ENCODE measurements at regions not wholly inside any gene's neighbourhood (a gene's known extent, or its start where the extent isn't known, plus 50 kb on each side); places are given as distances from the start of the nearest gene placed in this dataset.

DNA sequence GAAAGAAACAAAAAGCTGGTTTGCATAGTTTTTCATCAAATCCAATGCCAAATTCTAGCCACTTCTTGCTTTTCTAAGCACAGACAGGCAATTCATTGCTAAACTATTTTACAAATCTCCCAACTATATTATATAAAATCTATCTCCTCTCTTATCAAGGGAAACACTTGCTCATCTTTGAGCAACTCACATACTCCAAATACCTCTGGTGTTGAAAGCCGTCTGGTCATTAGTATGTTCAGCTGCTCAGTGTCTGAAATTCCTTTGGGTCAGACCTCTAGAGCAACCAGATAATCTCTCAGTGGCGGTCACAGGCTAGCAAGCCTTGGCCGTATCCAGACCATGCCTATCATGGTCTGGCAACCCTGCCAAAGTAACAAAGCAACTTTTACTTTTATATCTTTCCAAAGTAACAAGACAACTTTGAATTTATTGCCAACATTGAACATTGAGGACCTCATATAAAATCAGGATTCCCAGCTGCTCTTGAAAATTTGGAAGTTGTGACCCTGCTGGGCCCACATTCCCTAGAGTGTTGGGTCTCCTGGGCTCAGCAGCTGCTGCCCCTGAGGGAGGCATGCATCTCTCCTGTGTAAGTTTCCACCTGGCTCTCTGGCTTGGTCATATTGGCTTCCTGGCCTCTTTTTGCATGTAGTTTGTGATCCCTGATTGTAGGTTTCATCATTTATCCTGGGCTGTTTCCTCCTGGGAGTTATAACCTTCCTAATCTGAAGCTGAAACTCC is 56.8 kb upstream of the LANCL2 start (continued):
- TF ChIP-seq, protein P1, sequence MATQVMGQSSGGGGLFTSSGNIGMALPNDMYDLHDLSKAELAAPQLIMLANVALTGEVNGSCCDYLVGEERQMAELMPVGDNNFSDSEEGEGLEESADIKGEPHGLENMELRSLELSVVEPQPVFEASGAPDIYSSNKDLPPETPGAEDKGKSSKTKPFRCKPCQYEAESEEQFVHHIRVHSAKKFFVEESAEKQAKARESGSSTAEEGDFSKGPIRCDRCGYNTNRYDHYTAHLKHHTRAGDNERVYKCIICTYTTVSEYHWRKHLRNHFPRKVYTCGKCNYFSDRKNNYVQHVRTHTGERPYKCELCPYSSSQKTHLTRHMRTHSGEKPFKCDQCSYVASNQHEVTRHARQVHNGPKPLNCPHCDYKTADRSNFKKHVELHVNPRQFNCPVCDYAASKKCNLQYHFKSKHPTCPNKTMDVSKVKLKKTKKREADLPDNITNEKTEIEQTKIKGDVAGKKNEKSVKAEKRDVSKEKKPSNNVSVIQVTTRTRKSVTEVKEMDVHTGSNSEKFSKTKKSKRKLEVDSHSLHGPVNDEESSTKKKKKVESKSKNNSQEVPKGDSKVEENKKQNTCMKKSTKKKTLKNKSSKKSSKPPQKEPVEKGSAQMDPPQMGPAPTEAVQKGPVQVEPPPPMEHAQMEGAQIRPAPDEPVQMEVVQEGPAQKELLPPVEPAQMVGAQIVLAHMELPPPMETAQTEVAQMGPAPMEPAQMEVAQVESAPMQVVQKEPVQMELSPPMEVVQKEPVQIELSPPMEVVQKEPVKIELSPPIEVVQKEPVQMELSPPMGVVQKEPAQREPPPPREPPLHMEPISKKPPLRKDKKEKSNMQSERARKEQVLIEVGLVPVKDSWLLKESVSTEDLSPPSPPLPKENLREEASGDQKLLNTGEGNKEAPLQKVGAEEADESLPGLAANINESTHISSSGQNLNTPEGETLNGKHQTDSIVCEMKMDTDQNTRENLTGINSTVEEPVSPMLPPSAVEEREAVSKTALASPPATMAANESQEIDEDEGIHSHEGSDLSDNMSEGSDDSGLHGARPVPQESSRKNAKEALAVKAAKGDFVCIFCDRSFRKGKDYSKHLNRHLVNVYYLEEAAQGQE (IDR thresholded peaks at IDR 0.05; ENCODE audit: low read depth, low read length): no peak
- TF ChIP-seq ELF1 (IDR thresholded peaks at IDR 0.05) (peak; percentile 21; the same call in 1 of the 2 replicates), TAF1 (IDR thresholded peaks at IDR 0.05; ENCODE audit: borderline replicate concordance, low read depth, low read length) (no peak), RCOR1 (IDR thresholded peaks at IDR 0.05; ENCODE audit: low read length) (no peak), POLR2AphosphoS5 (IDR thresholded peaks at IDR 0.05; ENCODE audit: low read depth, low read length) (peak; percentile 67; the same call in 1 of the 2 replicates), YY1 (IDR thresholded peaks at IDR 0.05; ENCODE audit: low read depth) (no peak)
- TF ChIP-seq, protein P2, sequence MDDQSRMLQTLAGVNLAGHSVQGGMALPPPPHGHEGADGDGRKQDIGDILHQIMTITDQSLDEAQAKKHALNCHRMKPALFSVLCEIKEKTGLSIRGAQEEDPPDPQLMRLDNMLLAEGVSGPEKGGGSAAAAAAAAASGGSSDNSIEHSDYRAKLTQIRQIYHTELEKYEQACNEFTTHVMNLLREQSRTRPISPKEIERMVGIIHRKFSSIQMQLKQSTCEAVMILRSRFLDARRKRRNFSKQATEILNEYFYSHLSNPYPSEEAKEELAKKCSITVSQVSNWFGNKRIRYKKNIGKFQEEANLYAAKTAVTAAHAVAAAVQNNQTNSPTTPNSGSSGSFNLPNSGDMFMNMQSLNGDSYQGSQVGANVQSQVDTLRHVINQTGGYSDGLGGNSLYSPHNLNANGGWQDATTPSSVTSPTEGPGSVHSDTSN (IDR thresholded peaks at IDR 0.05): peak; percentile 88
- TF ChIP-seq, protein P3, sequence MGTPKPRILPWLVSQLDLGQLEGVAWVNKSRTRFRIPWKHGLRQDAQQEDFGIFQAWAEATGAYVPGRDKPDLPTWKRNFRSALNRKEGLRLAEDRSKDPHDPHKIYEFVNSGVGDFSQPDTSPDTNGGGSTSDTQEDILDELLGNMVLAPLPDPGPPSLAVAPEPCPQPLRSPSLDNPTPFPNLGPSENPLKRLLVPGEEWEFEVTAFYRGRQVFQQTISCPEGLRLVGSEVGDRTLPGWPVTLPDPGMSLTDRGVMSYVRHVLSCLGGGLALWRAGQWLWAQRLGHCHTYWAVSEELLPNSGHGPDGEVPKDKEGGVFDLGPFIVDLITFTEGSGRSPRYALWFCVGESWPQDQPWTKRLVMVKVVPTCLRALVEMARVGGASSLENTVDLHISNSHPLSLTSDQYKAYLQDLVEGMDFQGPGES (IDR thresholded peaks at IDR 0.05; ENCODE audit: low read depth, low read length): no peak

DNA sequence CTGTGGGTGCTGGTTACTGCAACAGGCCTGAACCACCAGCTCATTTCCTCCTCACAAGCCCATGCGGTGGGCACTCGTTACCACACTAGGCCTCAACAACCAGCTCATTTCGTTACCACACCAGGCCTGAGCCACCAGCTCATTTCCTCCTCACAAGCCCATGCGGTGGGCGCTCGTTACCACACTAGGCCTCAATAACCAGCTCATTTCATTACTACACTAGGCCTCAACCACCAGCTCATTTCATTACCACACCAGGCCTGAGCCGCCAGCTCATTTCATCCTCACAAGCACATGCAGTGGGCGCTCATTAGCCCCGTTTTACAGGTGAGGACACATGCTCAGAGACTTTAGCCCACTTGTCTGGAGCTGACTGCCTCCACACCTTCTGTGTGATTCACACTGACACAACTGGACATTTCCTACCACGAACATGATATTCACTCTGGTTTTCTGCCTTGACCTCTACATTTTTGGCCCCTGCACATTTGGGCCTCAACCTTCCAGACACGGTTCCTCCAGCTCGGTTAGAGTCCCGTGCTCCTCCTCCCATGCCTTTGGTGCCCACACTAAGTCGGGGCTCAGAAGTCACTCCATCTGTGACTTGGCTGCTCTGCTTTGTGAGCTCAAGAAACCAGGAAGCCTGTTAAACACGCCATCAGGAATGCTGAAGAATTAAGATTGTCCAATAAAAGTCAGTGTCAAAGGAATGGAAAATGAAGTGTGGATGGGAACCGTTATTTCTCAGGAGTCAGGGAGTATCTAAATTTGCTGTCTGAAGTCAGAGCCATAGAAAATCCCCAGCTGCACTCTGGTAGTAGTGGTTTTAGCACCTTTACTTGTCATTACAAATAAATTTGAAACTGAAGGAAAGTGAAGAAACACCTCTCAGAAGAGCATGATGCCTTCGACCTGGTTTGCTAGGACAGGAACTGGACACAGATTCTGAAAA is 55.8 kb upstream of the LANCL2 start:
- Histone ChIP-seq H3F3A (replicated peaks; ENCODE audit: insufficient read depth) (peaks cover 15% of the 10 kb centered on the region), H3K27ac (ENCODE audit: low read depth in 2 of 2, low read length in 1 of 2) (peak overlapping the region; percentile 60 to 71; a peak in 2 of 4 replicates), H3K4me3 (ENCODE audit: low read depth in 2 of 2, low read length in 1 of 2) (no peak overlapping the region), H4K20me1 (ENCODE audit: insufficient read depth) (no peaks in the 10 kb centered on the region), H3K9me3 (no peaks in the 10 kb centered on the region), H3K4me2 (no peak overlapping the region), H3K9ac (no peak overlapping the region), H3K4me1 (ENCODE audit: control insufficient read depth in 1 of 2, insufficient read depth in 2 of 2, low read depth in 1 of 2, low read length in 1 of 2) (peaks cover 0 to 20% of the 10 kb centered on the region in 2 experiments; a peak in 2 of 4 replicates), H2AFZ (ENCODE audit: low read depth) (no peak overlapping the region), H3K27me3 (ENCODE audit: insufficient read depth) (no peaks in the 10 kb centered on the region), H3K79me2 (ENCODE audit: insufficient read depth) (no peaks in the 10 kb centered on the region), H3K9me2 (no peaks in the 10 kb centered on the region), H3K36me3 (replicated peaks in 1 of 2; ENCODE audit: control insufficient read depth in 1 of 2, insufficient read depth in 2 of 2, low read length in 1 of 2) (no peaks in the 10 kb centered on the region)
- 87% methylated on average over 17 of the region's 17 CpGs for WGBS (ENCODE audit: low lambda C conversion rate)
- POLR2A ChIA-PET: interaction anchor here (0.7 kb wide), 1 partner anchor 192 kb away, joined by 4 read pairs; no protein-coding TSS in a partner anchor
- CTCF ChIA-PET: interaction anchor here (0.6 to 5.5 kb wide), 5 partner anchors 12 to 616 kb away, joined by 3 to 20 read pairs (median 8); no protein-coding TSS in a partner anchor
- DNase-seq: no peak
- TF ChIP-seq FOXJ3 (CRISPR knock-in tag; IDR thresholded peaks at IDR 0.05) (no peak), TEAD4 (IDR thresholded peaks at IDR 0.05; ENCODE audit: borderline replicate concordance, insufficient read depth) (no peak), FOXM1 (IDR thresholded peaks at IDR 0.05; ENCODE audit: low read depth) (no peak), JUND (IDR thresholded peaks at IDR 0.05) (no peak), POLR2AphosphoS5 (IDR thresholded peaks at IDR 0.05; ENCODE audit: low read depth, low read length) (no peak), TCF12 (IDR thresholded peaks at IDR 0.05) (no peak), SMC3 (IDR thresholded peaks at IDR 0.05; ENCODE audit: low read depth, low read length) (no peak), RXRA (IDR thresholded peaks at IDR 0.05; ENCODE audit: borderline replicate concordance, low read depth) (no peak), NRF1 (IDR thresholded peaks at IDR 0.05; ENCODE audit: low read depth, low read length) (no peak), GATA2 (CRISPR knock-in tag; IDR thresholded peaks at IDR 0.05) (no peak), GABPA (IDR thresholded peaks at IDR 0.05; ENCODE audit: low read depth) (no peak)
- TF ChIP-seq, protein P1 (IDR thresholded peaks at IDR 0.05; ENCODE audit: low read depth, low read length): no peak
- TF ChIP-seq, protein P3 (IDR thresholded peaks at IDR 0.05; ENCODE audit: low read depth, low read length): no peak
